CD14-positive monocyte (primary cell): ENCODE measurements at regions not wholly inside any gene's neighbourhood (a gene's known extent, or its start where the extent isn't known, plus 50 kb on each side); places are given as distances from the start of the nearest gene placed in this dataset.

ENCODE experiments used
- DNase-seq, 3 donors: peaks; one replicate each; pipeline ENCODE4 v3.0.0-alpha.2; 2011 to 2022
- H2AFZ ChIP-seq: 2 replicates; pipeline ENCODE4 v1.6.0; 2012; ENCODE audit warnings: mild to moderate bottlenecking, low read depth, low read length, inconsistent platforms; ENCODE audit not compliant: insufficient read depth, poor library complexity, severe bottlenecking
- H3K27ac ChIP-seq, 2 donors: 1 replicate in 1 of 2; 2 replicates in 1 of 2; pipeline ENCODE4 v1.5.1; 2012 to 2013; ENCODE audit warnings: low read length in 2 of 2, control low read depth in 1 of 2, inconsistent platforms in 1 of 2, low read depth in 1 of 2, mild to moderate bottlenecking in 1 of 2
- H3K27me3 ChIP-seq, 2 donors: one replicate each; pipeline versions ENCODE4 v1.6.0 to v1.6.1; 2011 to 2013; ENCODE audit warnings: low read length in 2 of 2; ENCODE audit not compliant: control insufficient read depth in 2 of 2, insufficient read depth in 2 of 2
- H3K36me3 ChIP-seq, 2 donors: replicated peaks in 1 of 2; 1 replicate in 1 of 2; 2 replicates in 1 of 2; pipeline versions ENCODE4 v1.5.1 to v1.6.1; 2012 to 2013; ENCODE audit warnings: low read length in 2 of 2, control low read depth in 1 of 2, inconsistent platforms in 1 of 2, mild to moderate bottlenecking in 1 of 2; ENCODE audit not compliant: insufficient read depth in 2 of 2, control insufficient read depth in 1 of 2
- H3K4me1 ChIP-seq, 2 donors: 1 replicate in 1 of 2; 2 replicates in 1 of 2; pipeline versions ENCODE4 v1.5.1 to v1.6.1; 2012 to 2013; ENCODE audit warnings: low read length in 2 of 2, control low read depth in 1 of 2, inconsistent platforms in 1 of 2, mild to moderate bottlenecking in 1 of 2, moderate library complexity in 1 of 2; ENCODE audit not compliant: insufficient read depth in 2 of 2, control insufficient read depth in 1 of 2
- H3K4me2 ChIP-seq: replicated peaks from 2 replicates; pipeline ENCODE3; 2012; ENCODE audit warnings: low read length, moderate library complexity, mild to moderate bottlenecking; ENCODE audit not compliant: poor library complexity, severe bottlenecking; ENCODE audit errors: extremely low read depth
- H3K4me3 ChIP-seq, 3 experiments: fragments of 200-600 bp in 1 of 3; sonication (generic) in 1 of 3; replicated peaks in 1 of 3; 1 replicate in 2 of 3; 2 replicates in 1 of 3; pipeline ENCODE4 v1.5.1; 2011 to 2013; ENCODE audit warnings: low read length in 3 of 3, mild to moderate bottlenecking in 3 of 3, control low read depth in 2 of 3, low read depth in 2 of 3, inconsistent platforms in 1 of 3, moderate library complexity in 1 of 3
- H3K79me2 ChIP-seq: 2 replicates; pipeline ENCODE4 v1.6.0; 2012; ENCODE audit warnings: mild to moderate bottlenecking, control low read depth, inconsistent platforms, low read length, moderate library complexity; ENCODE audit not compliant: insufficient read depth
- H3K9ac ChIP-seq: 2 replicates; pipeline ENCODE4 v1.6.0; 2017; ENCODE audit warnings: low read length, mild to moderate bottlenecking; ENCODE audit not compliant: insufficient read depth, poor library complexity, severe bottlenecking
- H3K9me3 ChIP-seq, 2 donors: replicated peaks in 1 of 2; 1 replicate in 1 of 2; 2 replicates in 1 of 2; pipeline versions ENCODE4 v1.5.1 to v1.6.1; 2012 to 2013; ENCODE audit warnings: low read length in 2 of 2, control low read depth in 1 of 2; ENCODE audit not compliant: control insufficient read depth in 1 of 2, insufficient read depth in 1 of 2
- H4K20me1 ChIP-seq: 2 replicates; pipeline ENCODE4 v1.6.0; 2012; ENCODE audit warnings: mild to moderate bottlenecking, low read length, control low read depth, moderate library complexity; ENCODE audit not compliant: insufficient read depth
- H3K27ac Mint-ChIP-seq, 7 donors: one replicate each; pipeline ENCODE4 v1.8.0; 2020; ENCODE audit warnings: mild to moderate bottlenecking in 7 of 7, mixed read lengths in 7 of 7, moderate library complexity in 6 of 7, inconsistent platforms in 2 of 7
- H3K27me3 Mint-ChIP-seq, 3 donors: one replicate each; pipeline ENCODE4 v1.8.0; 2021 to 2022; ENCODE audit warnings: low read depth in 3 of 3, mild to moderate bottlenecking in 3 of 3, mixed read lengths in 3 of 3, moderate library complexity in 3 of 3, inconsistent platforms in 1 of 3
- H3K36me3 Mint-ChIP-seq, 2 donors: one replicate each; pipeline ENCODE4 v1.8.0; 2020; ENCODE audit warnings: mixed read lengths in 2 of 2, inconsistent platforms in 1 of 2, mild to moderate bottlenecking in 1 of 2
- H3K4me1 Mint-ChIP-seq: one replicate; pipeline ENCODE4 v1.8.0; 2020; ENCODE audit warnings: mild to moderate bottlenecking, mixed read lengths
- H3K4me3 Mint-ChIP-seq, 2 donors: one replicate each; pipeline ENCODE4 v1.8.0; 2020; ENCODE audit warnings: mild to moderate bottlenecking in 2 of 2, mixed read lengths in 2 of 2, moderate library complexity in 1 of 2
- H3K9me3 Mint-ChIP-seq, 7 donors: one replicate each; pipeline ENCODE4 v1.8.0; 2020 to 2022; ENCODE audit warnings: mixed read lengths in 7 of 7, mild to moderate bottlenecking in 6 of 7, moderate library complexity in 6 of 7, inconsistent platforms in 2 of 7
- WGBS: methylation state at CpG from one replicate; pipeline ENCODE4 v1.1.5; 2013; ENCODE audit warnings: missing lambda C conversion rate; ENCODE audit not compliant: insufficient coverage; 5-methylcytosine and 5-hydroxymethylcytosine counted together
- intact Hi-C, 2 donors: fragments of 100-400 bp; cut with micrococcal nuclease; formaldehyde crosslinking; loops; one replicate each; pipeline versions ENCODE4 v1.15.0 to v1.15.1; 2023
- TF ChIP-seq, protein P1 (sequence below): fragments of 200-600 bp; IDR thresholded peaks from one replicate; pipeline ENCODE4 v1.8.0; 2022; ENCODE audit warnings: antibody characterized with exemption, mild to moderate bottlenecking

- H3K79me2 ChIP-seq = no peaks in the 10 kb centered on the region
- TF ChIP-seq, protein P1, sequence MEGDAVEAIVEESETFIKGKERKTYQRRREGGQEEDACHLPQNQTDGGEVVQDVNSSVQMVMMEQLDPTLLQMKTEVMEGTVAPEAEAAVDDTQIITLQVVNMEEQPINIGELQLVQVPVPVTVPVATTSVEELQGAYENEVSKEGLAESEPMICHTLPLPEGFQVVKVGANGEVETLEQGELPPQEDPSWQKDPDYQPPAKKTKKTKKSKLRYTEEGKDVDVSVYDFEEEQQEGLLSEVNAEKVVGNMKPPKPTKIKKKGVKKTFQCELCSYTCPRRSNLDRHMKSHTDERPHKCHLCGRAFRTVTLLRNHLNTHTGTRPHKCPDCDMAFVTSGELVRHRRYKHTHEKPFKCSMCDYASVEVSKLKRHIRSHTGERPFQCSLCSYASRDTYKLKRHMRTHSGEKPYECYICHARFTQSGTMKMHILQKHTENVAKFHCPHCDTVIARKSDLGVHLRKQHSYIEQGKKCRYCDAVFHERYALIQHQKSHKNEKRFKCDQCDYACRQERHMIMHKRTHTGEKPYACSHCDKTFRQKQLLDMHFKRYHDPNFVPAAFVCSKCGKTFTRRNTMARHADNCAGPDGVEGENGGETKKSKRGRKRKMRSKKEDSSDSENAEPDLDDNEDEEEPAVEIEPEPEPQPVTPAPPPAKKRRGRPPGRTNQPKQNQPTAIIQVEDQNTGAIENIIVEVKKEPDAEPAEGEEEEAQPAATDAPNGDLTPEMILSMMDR = no peak
- H2AFZ ChIP-seq = no peak overlapping the region
- no peaks in the 10 kb centered on the region for H3K9me3 ChIP-seq
- Mint-ChIP-seq H3K4me3 (no peak overlapping the region), H3K4me1 (no peaks in the 10 kb centered on the region), H3K9me3 (peaks cover 0 to 4% (median 2%) of the 10 kb centered on the region in 7 donors), H3K36me3 (no peaks in the 10 kb centered on the region), H3K27me3 (peaks cover 0 to 2% (median 0%) of the 10 kb centered on the region in 3 donors), H3K27ac (no peak overlapping the region)
- WGBS = 93% methylated on average over 2 of the region's 5 CpGs
- no peak overlapping the region for H3K4me3 ChIP-seq
- H3K27me3 ChIP-seq = no peaks in the 10 kb centered on the region
- DNase-seq = no peak
- no peaks in the 10 kb centered on the region for H3K4me1 ChIP-seq
- H4K20me1 ChIP-seq = no peaks in the 10 kb centered on the region
- H3K27ac ChIP-seq = no peak overlapping the region
- H3K36me3 ChIP-seq = no peaks in the 10 kb centered on the region
- H3K4me2 ChIP-seq = no peak overlapping the region
- intact Hi-C loops = no loop called here
- no peak overlapping the region for H3K9ac ChIP-seq
These were observed 786.9 kb downstream of the AACS start for GRCh38 chr12:125852116-125852515.

DNA sequence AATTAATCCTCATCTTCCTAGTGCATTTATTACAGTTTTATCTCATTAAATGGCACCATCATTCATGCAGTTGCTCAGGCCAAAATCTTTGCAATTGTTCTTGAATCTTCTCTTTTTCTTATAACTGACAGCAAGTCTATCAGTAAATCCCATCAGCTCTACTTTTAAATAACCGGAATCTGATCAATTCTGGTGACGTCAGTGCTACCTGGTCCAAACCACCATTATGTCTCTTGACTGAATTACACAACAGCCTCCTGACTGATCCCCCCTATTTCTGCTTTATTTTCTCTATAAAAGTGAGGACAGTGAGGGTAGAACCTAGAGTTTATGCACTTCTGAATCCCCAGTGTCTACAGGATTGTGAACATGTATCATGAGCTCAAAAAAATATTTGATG, 787.4 kb downstream of the AACS start:
- no peaks in the 10 kb centered on the region for H3K4me1 Mint-ChIP-seq
- H3K27ac Mint-ChIP-seq = no peak overlapping the region
- Histone ChIP-seq H4K20me1 (no peaks in the 10 kb centered on the region), H3K4me1 (no peaks in the 10 kb centered on the region), H3K27me3 (no peaks in the 10 kb centered on the region), H3K4me3 (no peak overlapping the region), H3K4me2 (no peak overlapping the region), H3K27ac (no peak overlapping the region), H2AFZ (no peak overlapping the region), H3K36me3 (no peaks in the 10 kb centered on the region), H3K9ac (no peak overlapping the region), H3K79me2 (no peaks in the 10 kb centered on the region), H3K9me3 (no peaks in the 10 kb centered on the region)
- H3K27me3 Mint-ChIP-seq = peaks cover 0 to 2% (median 0%) of the 10 kb centered on the region in 3 donors
- TF ChIP-seq, protein P1 = no peak
- H3K4me3 Mint-ChIP-seq = no peak overlapping the region
- intact Hi-C loops = no loop called here
- H3K9me3 Mint-ChIP-seq = peaks cover 0 to 4% (median 0%) of the 10 kb centered on the region in 7 donors
- WGBS = no CpG with 5 or more reads among the region's 2 CpGs
- H3K36me3 Mint-ChIP-seq = no peaks in the 10 kb centered on the region
- no peak for DNase-seq
